ENCODE measurements at regions not wholly inside any gene's neighbourhood (a gene's known extent, or its start where the extent isn't known, plus 50 kb on each side); places are given as distances from the start of the nearest gene placed in this dataset.

DNA sequence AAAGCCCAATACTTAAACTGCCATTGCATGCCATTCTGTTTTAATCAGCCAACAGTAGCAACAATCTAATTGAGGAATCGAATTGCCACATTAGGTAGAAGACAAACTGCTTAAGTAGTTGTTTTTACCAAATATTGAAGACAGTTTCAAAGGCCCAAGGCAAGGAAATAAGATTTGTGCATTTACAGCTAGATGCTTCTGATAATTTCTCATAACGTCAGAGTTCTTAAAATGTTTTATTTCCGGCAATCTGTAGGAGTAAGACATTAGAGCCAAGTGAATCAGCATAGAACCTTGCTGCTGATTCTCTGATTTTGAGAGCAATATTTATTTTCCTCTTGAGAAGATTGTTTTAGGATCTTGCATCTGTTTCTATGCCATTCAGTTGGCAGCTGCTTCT lies 174.3 kb downstream of the RBM43 start:
- no peak for TF ChIP-seq OSR1 (CRISPR knock-in tag; IDR thresholded peaks at IDR 0.05)
- TF ChIP-seq, protein P1, sequence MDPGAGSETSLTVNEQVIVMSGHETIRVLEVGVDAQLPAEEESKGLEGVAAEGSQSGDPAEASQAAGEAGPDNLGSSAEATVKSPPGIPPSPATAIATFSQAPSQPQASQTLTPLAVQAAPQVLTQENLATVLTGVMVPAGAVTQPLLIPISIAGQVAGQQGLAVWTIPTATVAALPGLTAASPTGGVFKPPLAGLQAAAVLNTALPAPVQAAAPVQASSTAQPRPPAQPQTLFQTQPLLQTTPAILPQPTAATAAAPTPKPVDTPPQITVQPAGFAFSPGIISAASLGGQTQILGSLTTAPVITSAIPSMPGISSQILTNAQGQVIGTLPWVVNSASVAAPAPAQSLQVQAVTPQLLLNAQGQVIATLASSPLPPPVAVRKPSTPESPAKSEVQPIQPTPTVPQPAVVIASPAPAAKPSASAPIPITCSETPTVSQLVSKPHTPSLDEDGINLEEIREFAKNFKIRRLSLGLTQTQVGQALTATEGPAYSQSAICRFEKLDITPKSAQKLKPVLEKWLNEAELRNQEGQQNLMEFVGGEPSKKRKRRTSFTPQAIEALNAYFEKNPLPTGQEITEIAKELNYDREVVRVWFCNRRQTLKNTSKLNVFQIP (CRISPR knock-in tag; IDR thresholded peaks at IDR 0.05; ENCODE audit: borderline replicate concordance, low read depth), result no peak
- TF ChIP-seq, protein P2, sequence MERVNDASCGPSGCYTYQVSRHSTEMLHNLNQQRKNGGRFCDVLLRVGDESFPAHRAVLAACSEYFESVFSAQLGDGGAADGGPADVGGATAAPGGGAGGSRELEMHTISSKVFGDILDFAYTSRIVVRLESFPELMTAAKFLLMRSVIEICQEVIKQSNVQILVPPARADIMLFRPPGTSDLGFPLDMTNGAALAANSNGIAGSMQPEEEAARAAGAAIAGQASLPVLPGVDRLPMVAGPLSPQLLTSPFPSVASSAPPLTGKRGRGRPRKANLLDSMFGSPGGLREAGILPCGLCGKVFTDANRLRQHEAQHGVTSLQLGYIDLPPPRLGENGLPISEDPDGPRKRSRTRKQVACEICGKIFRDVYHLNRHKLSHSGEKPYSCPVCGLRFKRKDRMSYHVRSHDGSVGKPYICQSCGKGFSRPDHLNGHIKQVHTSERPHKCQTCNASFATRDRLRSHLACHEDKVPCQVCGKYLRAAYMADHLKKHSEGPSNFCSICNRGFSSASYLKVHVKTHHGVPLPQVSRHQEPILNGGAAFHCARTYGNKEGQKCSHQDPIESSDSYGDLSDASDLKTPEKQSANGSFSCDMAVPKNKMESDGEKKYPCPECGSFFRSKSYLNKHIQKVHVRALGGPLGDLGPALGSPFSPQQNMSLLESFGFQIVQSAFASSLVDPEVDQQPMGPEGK (CRISPR knock-in tag; IDR thresholded peaks at IDR 0.05; ENCODE audit: borderline replicate concordance), result no peak
- no peak for TF ChIP-seq ISL1 (CRISPR knock-in tag; IDR thresholded peaks at IDR 0.05)
- TF ChIP-seq PPARA (CRISPR knock-in tag; IDR thresholded peaks at IDR 0.05; ENCODE audit: borderline replicate concordance), result no peak
- TF ChIP-seq TCF4 (CRISPR knock-in tag; IDR thresholded peaks at IDR 0.05; ENCODE audit: borderline replicate concordance), result no peak
- TF ChIP-seq ZC3H10 (CRISPR knock-in tag; IDR thresholded peaks at IDR 0.05), result no peak
- TF ChIP-seq, protein P3, sequence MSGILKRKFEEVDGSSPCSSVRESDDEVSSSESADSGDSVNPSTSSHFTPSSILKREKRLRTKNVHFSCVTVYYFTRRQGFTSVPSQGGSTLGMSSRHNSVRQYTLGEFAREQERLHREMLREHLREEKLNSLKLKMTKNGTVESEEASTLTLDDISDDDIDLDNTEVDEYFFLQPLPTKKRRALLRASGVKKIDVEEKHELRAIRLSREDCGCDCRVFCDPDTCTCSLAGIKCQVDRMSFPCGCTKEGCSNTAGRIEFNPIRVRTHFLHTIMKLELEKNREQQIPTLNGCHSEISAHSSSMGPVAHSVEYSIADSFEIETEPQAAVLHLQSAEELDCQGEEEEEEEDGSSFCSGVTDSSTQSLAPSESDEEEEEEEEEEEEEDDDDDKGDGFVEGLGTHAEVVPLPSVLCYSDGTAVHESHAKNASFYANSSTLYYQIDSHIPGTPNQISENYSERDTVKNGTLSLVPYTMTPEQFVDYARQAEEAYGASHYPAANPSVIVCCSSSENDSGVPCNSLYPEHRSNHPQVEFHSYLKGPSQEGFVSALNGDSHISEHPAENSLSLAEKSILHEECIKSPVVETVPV (CRISPR knock-in tag; IDR thresholded peaks at IDR 0.05), result no peak
- TF ChIP-seq SNAI2 (CRISPR knock-in tag; IDR thresholded peaks at IDR 0.05), result no peak
- no peak for TF ChIP-seq ZNF70 (CRISPR knock-in tag; IDR thresholded peaks at IDR 0.05)
- no peak for TF ChIP-seq ZNF8 (CRISPR knock-in tag; IDR thresholded peaks at IDR 0.05)
- no peak for TF ChIP-seq ZFP30 (CRISPR knock-in tag; IDR thresholded peaks at IDR 0.05)
- no peak for TF ChIP-seq ESRRG (CRISPR knock-in tag; IDR thresholded peaks at IDR 0.05)
